SK-N-SH (cell line): ENCODE measurements at regions not wholly inside any gene's neighbourhood (a gene's known extent, or its start where the extent isn't known, plus 50 kb on each side); places are given as distances from the start of the nearest gene placed in this dataset.

ENCODE experiments used
- CTCF ChIA-PET: fragments of 300-600, 350-600 bp; formaldehyde crosslinking; extraction: SDS; loops from one replicate; lab custom pipeline; 2021; lab: Yijun Ruan, JAX
- POLR2A ChIA-PET: fragments of 350-600 bp; sonication (Branson Sonifier 250); formaldehyde crosslinking; extraction: SDS; loops from one replicate; lab custom pipeline; 2020; ENCODE audit warnings: antibody characterized with exemption, inconsistent platforms; lab: Yijun Ruan, JAX
- DNase-seq: peaks from one replicate; pipeline ENCODE4 v3.0.0; 2012
- H2AFZ ChIP-seq: fragments of 200-600 bp; sonication (generic); 2 replicates; pipeline ENCODE4 v1.8.1; 2016; ENCODE audit warnings: antibody characterized with exemption, mild to moderate bottlenecking, low read depth
- H3F3A ChIP-seq: fragments of 200-600 bp; sonication (generic); replicated peaks from 2 replicates; pipeline ENCODE3; 2016; ENCODE audit warnings: antibody characterized with exemption, mild to moderate bottlenecking; ENCODE audit not compliant: insufficient read depth
- H3K27ac ChIP-seq, 2 experiments: fragments of 200-500 bp in 1 of 2; fragments of 200-600 bp in 1 of 2; sonication (Bioruptor generic) in 1 of 2; sonication (generic), shearing (Covaris generic) in 1 of 2; 2 replicates each; pipeline versions ENCODE4 v1.5.1 to v1.6.1; 2014 to 2016; ENCODE audit warnings: low read depth in 2 of 2, inconsistent platforms in 1 of 2, low read length in 1 of 2, mild to moderate bottlenecking in 1 of 2, mixed read lengths in 1 of 2
- H3K27me3 ChIP-seq: fragments of 200-600 bp; sonication (generic), shearing (Covaris generic); 2 replicates; pipeline ENCODE4 v1.6.1; 2016; ENCODE audit warnings: mixed run types; ENCODE audit not compliant: insufficient read depth
- H3K36me3 ChIP-seq, 2 experiments: fragments of 200-500 bp in 1 of 2; fragments of 200-600 bp in 1 of 2; sonication (Bioruptor generic) in 1 of 2; sonication (generic) in 1 of 2; replicated peaks in 1 of 2; 2 replicates each; pipeline versions ENCODE3 to v1.5.1; 2014 to 2016; ENCODE audit warnings: low read length in 1 of 2, mild to moderate bottlenecking in 1 of 2; ENCODE audit not compliant: insufficient read depth in 2 of 2, control insufficient read depth in 1 of 2
- H3K4me1 ChIP-seq, 2 experiments: fragments of 200-500 bp in 1 of 2; fragments of 200-600 bp in 1 of 2; sonication (Bioruptor generic) in 1 of 2; sonication (generic), shearing (Covaris generic) in 1 of 2; 2 replicates each; pipeline versions ENCODE4 v1.5.1 to v1.6.1; 2014 to 2016; ENCODE audit warnings: low read depth in 1 of 2, low read length in 1 of 2, mixed run types in 1 of 2; ENCODE audit not compliant: insufficient read depth in 2 of 2, control insufficient read depth in 1 of 2
- H3K4me2 ChIP-seq: fragments of 200-600 bp; sonication (generic), shearing (Covaris generic); 2 replicates; pipeline ENCODE4 v1.6.1; 2017; ENCODE audit warnings: mixed run types
- H3K4me3 ChIP-seq, 2 experiments: fragments of 200-500 bp in 1 of 2; fragments of 200-600 bp in 1 of 2; sonication (Bioruptor generic) in 1 of 2; sonication (generic), shearing (Covaris generic) in 1 of 2; 2 replicates each; pipeline versions ENCODE4 v1.5.1 to v1.8.1; 2014 to 2016; ENCODE audit warnings: low read depth in 2 of 2, inconsistent platforms in 1 of 2, low read length in 1 of 2, mild to moderate bottlenecking in 1 of 2, mixed read lengths in 1 of 2, moderate library complexity in 1 of 2
- H3K79me2 ChIP-seq: fragments of 200-600 bp; sonication (generic); 2 replicates; pipeline ENCODE4 v1.8.1; 2017; ENCODE audit warnings: mild to moderate bottlenecking; ENCODE audit not compliant: insufficient read depth
- H3K9ac ChIP-seq: fragments of 200-600 bp; sonication (generic); 2 replicates; pipeline ENCODE4 v1.6.1; 2017; ENCODE audit warnings: mixed run types
- H3K9me2 ChIP-seq: fragments of 200-600 bp; sonication (generic); 2 replicates; pipeline ENCODE4 v1.6.1; 2017; ENCODE audit warnings: mixed run types
- H3K9me3 ChIP-seq: fragments of 200-600 bp; sonication (generic); 2 replicates; pipeline ENCODE4 v1.6.1; 2017; ENCODE audit warnings: mixed run types, mild to moderate bottlenecking, moderate library complexity
- H4K20me1 ChIP-seq: fragments of 200-600 bp; sonication (generic); 2 replicates; pipeline ENCODE4 v1.6.1; 2017; ENCODE audit warnings: mild to moderate bottlenecking, mixed run types; ENCODE audit not compliant: insufficient read depth
- CHD2 ChIP-seq: fragments of 150-350 bp; IDR thresholded peaks from 2 replicates; pipeline ENCODE4 v1.6.1; 2018; ENCODE audit warnings: low read length; ENCODE audit not compliant: partially characterized antibody
- EP300 ChIP-seq, 2 experiments: IDR thresholded peaks; 2 replicates each; pipeline versions ENCODE4 v1.4.0 to v1.6.1; 2012; ENCODE audit warnings: borderline replicate concordance in 1 of 2, low read depth in 1 of 2, low read length in 1 of 2
- FOXJ3 ChIP-seq: sonication (generic); formaldehyde crosslinking; IDR thresholded peaks from 2 replicates; pipeline ENCODE4 v1.5.1; 2020; ENCODE audit warnings: mild to moderate bottlenecking, missing genetic modification reagents
- MXI1 ChIP-seq: IDR thresholded peaks from 2 replicates; pipeline ENCODE4 v1.6.1; 2012; ENCODE audit warnings: mild to moderate bottlenecking, low read depth, low read length, improper control_type of control experiment
- POLR2AphosphoS5 ChIP-seq: IDR thresholded peaks from 2 replicates; pipeline ENCODE4 v1.6.1; 2012; ENCODE audit warnings: low read depth, low read length
- RFX5 ChIP-seq: IDR thresholded peaks from 2 replicates; pipeline ENCODE4 v1.6.1; 2012; ENCODE audit warnings: mild to moderate bottlenecking, improper control_type of control experiment, low read length
- RXRA ChIP-seq: IDR thresholded peaks from 2 replicates; pipeline ENCODE4 v1.4.0; 2012; ENCODE audit warnings: low read depth, mild to moderate bottlenecking, borderline replicate concordance
- SIN3A ChIP-seq: IDR thresholded peaks from 2 replicates; pipeline ENCODE4 v1.6.1; 2012; ENCODE audit warnings: low read depth, mild to moderate bottlenecking, low read length, moderate library complexity, borderline replicate concordance
- SMC3 ChIP-seq: IDR thresholded peaks from 2 replicates; pipeline ENCODE4 v1.6.1; 2012; ENCODE audit warnings: low read depth, low read length, improper control_type of control experiment
- TAF1 ChIP-seq: IDR thresholded peaks from 2 replicates; pipeline ENCODE4 v1.6.1; 2012; ENCODE audit warnings: low read depth, mild to moderate bottlenecking, low read length, moderate library complexity, borderline replicate concordance
- TCF12 ChIP-seq: IDR thresholded peaks from 2 replicates; pipeline ENCODE4 v1.4.0; 2012
- TEAD4 ChIP-seq: IDR thresholded peaks from 2 replicates; pipeline ENCODE4 v1.4.0; 2012; ENCODE audit warnings: mild to moderate bottlenecking, borderline replicate concordance; ENCODE audit not compliant: insufficient read depth
- ZBTB33 ChIP-seq: IDR thresholded peaks from 2 replicates; pipeline ENCODE4 v1.4.0; 2012; ENCODE audit warnings: low read depth, borderline replicate concordance
- WGBS: methylation state at CpG from one replicate; pipeline ENCODE4 v1.1.6; 2017; ENCODE audit warnings: low lambda C conversion rate; 5-methylcytosine and 5-hydroxymethylcytosine counted together
- TF ChIP-seq, protein P1 (sequence below): fragments of 150-350 bp; IDR thresholded peaks from 2 replicates; pipeline ENCODE4 v1.6.1; 2017; ENCODE audit warnings: antibody characterized with exemption, low read length, low read depth, borderline replicate concordance
- TF ChIP-seq, protein P2 (sequence below): IDR thresholded peaks from 2 replicates; pipeline ENCODE4; 2012
- TF ChIP-seq, protein P3 (sequence below): fragments of 200-600 bp; sonication (generic); IDR thresholded peaks from 2 replicates; pipeline ENCODE4 v1.6.1; 2017; ENCODE audit warnings: antibody characterized with exemption, mild to moderate bottlenecking, moderate library complexity

- H3K27ac ChIP-seq = no peak overlapping the region
- no peak overlapping the region for H3K4me3 ChIP-seq
- H3K27me3 ChIP-seq = no peaks in the 10 kb centered on the region
- no peak for DNase-seq
- no peak overlapping the region for H3K9ac ChIP-seq
- no peaks in the 10 kb centered on the region for H3K36me3 ChIP-seq
- ChIA-PET POLR2A (no interaction called here), CTCF (no interaction called here)
- H3F3A ChIP-seq = no peaks in the 10 kb centered on the region
- H3K4me1 ChIP-seq = no peaks in the 10 kb centered on the region
- H2AFZ ChIP-seq = no peak overlapping the region
- 4% methylated on average over 3 of the region's 3 CpGs for WGBS
- H4K20me1 ChIP-seq = no peaks in the 10 kb centered on the region
- TF ChIP-seq TCF12 = no peak
- TF ChIP-seq MXI1 = no peak
- no peak for TF ChIP-seq RFX5
- no peak for TF ChIP-seq TAF1
- TF ChIP-seq TEAD4 = no peak
- no peak for TF ChIP-seq CHD2
- H3K79me2 ChIP-seq = no peaks in the 10 kb centered on the region
- H3K4me2 ChIP-seq = no peak overlapping the region
- no peaks in the 10 kb centered on the region for H3K9me3 ChIP-seq
- H3K9me2 ChIP-seq = no peaks in the 10 kb centered on the region
These were observed 312.0 kb upstream of the FGF13 start for GRCh38 chrX:139023531-139023930.

DNA sequence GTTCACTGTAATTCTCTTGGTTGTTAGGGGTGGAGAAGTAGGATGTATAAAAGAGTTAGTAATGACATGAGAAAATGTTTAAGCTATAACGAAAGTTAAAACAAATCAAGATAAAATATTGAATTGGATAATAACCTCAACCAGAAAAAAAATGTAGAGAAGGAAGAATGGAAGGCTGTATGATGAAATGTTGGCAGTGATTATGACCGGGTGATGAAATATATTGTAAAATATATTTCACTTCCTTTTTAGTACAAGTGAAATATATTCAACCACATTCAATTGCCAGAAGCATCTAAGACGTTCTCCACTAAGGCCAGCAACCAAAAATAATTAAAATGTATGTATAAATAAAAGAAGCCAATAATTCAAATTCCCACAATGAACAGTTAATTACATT is 309.3 kb upstream of the FGF13 start:
- TF ChIP-seq, protein P1, sequence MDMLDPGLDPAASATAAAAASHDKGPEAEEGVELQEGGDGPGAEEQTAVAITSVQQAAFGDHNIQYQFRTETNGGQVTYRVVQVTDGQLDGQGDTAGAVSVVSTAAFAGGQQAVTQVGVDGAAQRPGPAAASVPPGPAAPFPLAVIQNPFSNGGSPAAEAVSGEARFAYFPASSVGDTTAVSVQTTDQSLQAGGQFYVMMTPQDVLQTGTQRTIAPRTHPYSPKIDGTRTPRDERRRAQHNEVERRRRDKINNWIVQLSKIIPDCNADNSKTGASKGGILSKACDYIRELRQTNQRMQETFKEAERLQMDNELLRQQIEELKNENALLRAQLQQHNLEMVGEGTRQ = no peak
- TF ChIP-seq, protein P2, sequence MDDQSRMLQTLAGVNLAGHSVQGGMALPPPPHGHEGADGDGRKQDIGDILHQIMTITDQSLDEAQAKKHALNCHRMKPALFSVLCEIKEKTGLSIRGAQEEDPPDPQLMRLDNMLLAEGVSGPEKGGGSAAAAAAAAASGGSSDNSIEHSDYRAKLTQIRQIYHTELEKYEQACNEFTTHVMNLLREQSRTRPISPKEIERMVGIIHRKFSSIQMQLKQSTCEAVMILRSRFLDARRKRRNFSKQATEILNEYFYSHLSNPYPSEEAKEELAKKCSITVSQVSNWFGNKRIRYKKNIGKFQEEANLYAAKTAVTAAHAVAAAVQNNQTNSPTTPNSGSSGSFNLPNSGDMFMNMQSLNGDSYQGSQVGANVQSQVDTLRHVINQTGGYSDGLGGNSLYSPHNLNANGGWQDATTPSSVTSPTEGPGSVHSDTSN = no peak
- no peak for TF ChIP-seq SMC3
- no peak for TF ChIP-seq SIN3A
- TF ChIP-seq ZBTB33 = no peak
- TF ChIP-seq EP300 (IDR thresholded peaks at IDR 0.05; ENCODE audit: borderline replicate concordance in 1 of 2, low read depth in 1 of 2, low read length in 1 of 2) = no peak
- no peak for TF ChIP-seq FOXJ3
- no peak for TF ChIP-seq RXRA
- TF ChIP-seq POLR2AphosphoS5 = no peak
- TF ChIP-seq, protein P3, sequence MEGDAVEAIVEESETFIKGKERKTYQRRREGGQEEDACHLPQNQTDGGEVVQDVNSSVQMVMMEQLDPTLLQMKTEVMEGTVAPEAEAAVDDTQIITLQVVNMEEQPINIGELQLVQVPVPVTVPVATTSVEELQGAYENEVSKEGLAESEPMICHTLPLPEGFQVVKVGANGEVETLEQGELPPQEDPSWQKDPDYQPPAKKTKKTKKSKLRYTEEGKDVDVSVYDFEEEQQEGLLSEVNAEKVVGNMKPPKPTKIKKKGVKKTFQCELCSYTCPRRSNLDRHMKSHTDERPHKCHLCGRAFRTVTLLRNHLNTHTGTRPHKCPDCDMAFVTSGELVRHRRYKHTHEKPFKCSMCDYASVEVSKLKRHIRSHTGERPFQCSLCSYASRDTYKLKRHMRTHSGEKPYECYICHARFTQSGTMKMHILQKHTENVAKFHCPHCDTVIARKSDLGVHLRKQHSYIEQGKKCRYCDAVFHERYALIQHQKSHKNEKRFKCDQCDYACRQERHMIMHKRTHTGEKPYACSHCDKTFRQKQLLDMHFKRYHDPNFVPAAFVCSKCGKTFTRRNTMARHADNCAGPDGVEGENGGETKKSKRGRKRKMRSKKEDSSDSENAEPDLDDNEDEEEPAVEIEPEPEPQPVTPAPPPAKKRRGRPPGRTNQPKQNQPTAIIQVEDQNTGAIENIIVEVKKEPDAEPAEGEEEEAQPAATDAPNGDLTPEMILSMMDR = no peak
- no peak for TF ChIP-seq MXI1
- no peak for DNase-seq
- Histone ChIP-seq H3K27ac (no peak overlapping the region), H3K27me3 (no peaks in the 10 kb centered on the region), H3K9me2 (no peaks in the 10 kb centered on the region), H2AFZ (no peak overlapping the region), H3F3A (no peaks in the 10 kb centered on the region), H3K79me2 (no peaks in the 10 kb centered on the region), H4K20me1 (no peaks in the 10 kb centered on the region), H3K36me3 (no peaks in the 10 kb centered on the region), H3K9ac (no peak overlapping the region), H3K4me3 (no peak overlapping the region), H3K4me2 (no peak overlapping the region), H3K4me1 (no peaks in the 10 kb centered on the region), H3K9me3 (no peaks in the 10 kb centered on the region)
- ChIA-PET POLR2A (no interaction called here), CTCF (no interaction called here)
- under 1% methylated on average over 3 of the region's 3 CpGs for WGBS
